GM19351 (cell line): ENCODE measurements at regions not wholly inside any gene's neighbourhood (a gene's known extent, or its start where the extent isn't known, plus 50 kb on each side); places are given as distances from the start of the nearest gene placed in this dataset.

Experiments used
- ATAC-seq: cut with Tn5 transposase; IDR thresholded peaks from one replicate; pipeline ENCODE4 v1.9.1; 2021; ENCODE audit warnings: mild to moderate bottlenecking, moderate library complexity; ENCODE audit not compliant: unreplicated experiment

- no peak for ATAC-seq
Measured at GRCh38 chr15:69652751-69653305, 200.2 kb downstream of the RPLP1 start.

- ATAC-seq, result no peak
Measured at GRCh38 chr15:69653306-69653705, 200.7 kb downstream of the RPLP1 start.

- ATAC-seq, result no peak
Measured at GRCh38 chr15:69653846-69654245, 201.2 kb downstream of the RPLP1 start.

GRCh38 chr15:69656271-69657030 is 203.8 kb downstream of the RPLP1 start:
- no peak for ATAC-seq

- ATAC-seq, result no peak
Measured at GRCh38 chr15:69657626-69658025, 205.0 kb downstream of the RPLP1 start.

- no peak for ATAC-seq
Measured at GRCh38 chr15:69658411-69658945, 205.9 kb downstream of the RPLP1 start.

GRCh38 chr15:69659454-69660050 is 206.9 kb downstream of the RPLP1 start:
- ATAC-seq, result no peak

- no peak for ATAC-seq
Measured at GRCh38 chr15:69660114-69660513, 207.5 kb downstream of the RPLP1 start.

- no peak for ATAC-seq
Measured at GRCh38 chr15:69660658-69661405, 208.2 kb downstream of the RPLP1 start.

- no peak for ATAC-seq
Measured at GRCh38 chr15:69661446-69661845, 208.8 kb downstream of the RPLP1 start.

GRCh38 chr15:69661871-69662644 is 209.4 kb downstream of the RPLP1 start:
- no peak for ATAC-seq

- no peak for ATAC-seq
Measured at GRCh38 chr15:69662645-69663000, 210.0 kb downstream of the RPLP1 start.

GRCh38 chr15:69663441-69663840 is 210.8 kb downstream of the RPLP1 start:
- no peak for ATAC-seq

GRCh38 chr15:69663982-69664381 is 211.4 kb downstream of the RPLP1 start:
- ATAC-seq, result no peak

GRCh38 chr15:69664572-69665571 is 212.3 kb downstream of the RPLP1 start:
- no peak for ATAC-seq

GRCh38 chr15:69665641-69666111 is 213.1 kb downstream of the RPLP1 start:
- ATAC-seq, result no peak

- peak; percentile 6 for ATAC-seq
Measured at GRCh38 chr15:69666441-69666882, 213.8 kb downstream of the RPLP1 start.

GRCh38 chr15:69666921-69667811 is 214.5 kb downstream of the RPLP1 start:
- peak; percentile 44 for ATAC-seq
